Stimulated activated naive B cell treated with anti-CD40 and anti-IgM and Interleukin-4, amounts not matched to agents 10 μg/mL and 1 μg/mL and 100 μg/mL, for 72 hours (primary cell): ENCODE measurements at regions not wholly inside any gene's neighbourhood (a gene's known extent, or its start where the extent isn't known, plus 50 kb on each side); places are given as distances from the start of the nearest gene placed in this dataset.
"Not testable (repeated sequence)": the region's sequence is repeated elsewhere in the genome, so short reads cannot be mapped to it uniquely, and the experiment has no call there.

Experiments
- ATAC-seq, 2 donors: fragments of 150-1000 bp; cut with Tn5 transposase; replicated peaks; 2 replicates each; pipeline ENCODE4 v1.10.0; 2021; ENCODE audit warnings: moderate library complexity in 1 of 2
- DNase-seq: peaks from one replicate; pipeline ENCODE4 v3.0.0; 2021
- H3K27ac Mint-ChIP-seq: one replicate; pipeline ENCODE4 v1.8.0; 2022; ENCODE audit warnings: mild to moderate bottlenecking, mixed read lengths
- H3K27me3 Mint-ChIP-seq, 2 donors: one replicate each; pipeline ENCODE4 v1.8.0; 2022; ENCODE audit warnings: mixed read lengths in 2 of 2
- H3K36me3 Mint-ChIP-seq, 2 donors: one replicate each; pipeline ENCODE4 v1.8.0; 2022; ENCODE audit warnings: mixed read lengths in 2 of 2, mild to moderate bottlenecking in 1 of 2
- H3K4me1 Mint-ChIP-seq, 2 donors: one replicate each; pipeline ENCODE4 v1.8.0; 2022; ENCODE audit warnings: mixed read lengths in 2 of 2, mild to moderate bottlenecking in 1 of 2
- H3K4me3 Mint-ChIP-seq, 2 donors: one replicate each; pipeline ENCODE4 v1.8.0; 2022; ENCODE audit warnings: mild to moderate bottlenecking in 2 of 2, mixed read lengths in 2 of 2, moderate library complexity in 1 of 2
- H3K9me3 Mint-ChIP-seq, 2 donors: one replicate each; pipeline ENCODE4 v1.8.0; 2022; ENCODE audit warnings: mixed read lengths in 2 of 2, mild to moderate bottlenecking in 1 of 2

DNA sequence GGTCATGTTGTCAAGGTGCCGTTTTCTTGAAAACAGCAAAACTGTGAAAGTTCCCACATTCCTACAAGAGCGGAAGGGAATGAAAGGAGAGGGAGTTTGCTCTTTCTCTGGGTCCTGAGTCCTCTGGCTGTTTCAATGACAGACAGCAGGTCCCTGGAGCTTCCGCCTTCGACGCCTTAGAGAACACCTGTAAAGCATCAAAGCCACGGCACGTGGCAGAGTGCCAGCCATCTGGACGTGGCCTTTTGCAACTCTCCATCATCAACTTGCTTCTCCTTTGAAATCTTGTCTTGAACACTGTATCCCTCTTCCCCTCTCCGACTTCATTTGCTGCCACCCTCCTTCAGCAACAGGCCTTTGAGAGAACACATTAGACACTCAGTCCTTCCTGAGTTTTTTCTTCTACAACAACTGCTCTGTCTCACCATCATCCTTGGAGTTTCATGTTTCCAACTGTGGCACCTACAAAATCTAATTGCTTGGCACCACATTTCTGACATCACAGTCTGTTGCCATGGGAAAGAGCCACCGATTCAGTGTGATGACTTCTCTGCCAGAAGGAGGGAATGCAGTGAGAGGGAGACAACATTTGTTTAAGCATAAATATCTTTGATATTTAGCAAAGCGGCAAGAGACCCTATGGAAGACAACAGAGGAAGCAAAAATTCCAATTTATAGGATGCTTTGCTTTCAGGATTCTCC lies 204.9 kb upstream of the PTER start:
- ATAC-seq (no peak), DNase-seq (no peak)
- H3K36me3 Mint-ChIP-seq: no peaks in the 10 kb centered on the region
- peaks cover 3 to 6% of the 10 kb centered on the region in 2 donors for H3K9me3 Mint-ChIP-seq
- no peaks in the 10 kb centered on the region for H3K27me3 Mint-ChIP-seq
- no peaks in the 10 kb centered on the region for H3K4me1 Mint-ChIP-seq
- H3K27ac Mint-ChIP-seq: no peak overlapping the region
- no peak overlapping the region for H3K4me3 Mint-ChIP-seq

DNA sequence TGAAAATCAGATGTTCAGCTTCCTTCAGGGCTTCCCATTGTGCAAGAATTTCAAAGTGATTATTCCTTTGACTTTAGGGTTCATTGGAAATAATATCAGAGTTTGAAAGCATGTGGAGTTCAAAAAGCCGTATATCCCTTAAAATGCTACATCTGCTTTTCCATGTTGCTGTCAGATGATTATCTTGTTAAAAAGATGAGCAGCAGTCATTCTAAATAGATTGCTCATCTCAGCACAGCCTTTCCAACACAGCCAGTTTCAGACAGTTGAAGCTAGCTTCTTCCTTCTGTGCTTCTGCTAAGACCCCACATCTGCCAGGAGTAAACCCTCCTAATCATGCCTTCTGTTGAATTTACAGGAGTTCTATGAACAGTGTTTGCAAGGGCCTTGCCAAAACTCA lies 204.4 kb upstream of the PTER start:
- Mint-ChIP-seq H3K4me1 (no peaks in the 10 kb centered on the region), H3K27ac (no peak overlapping the region), H3K4me3 (no peak overlapping the region), H3K36me3 (no peaks in the 10 kb centered on the region), H3K27me3 (no peaks in the 10 kb centered on the region), H3K9me3 (peaks cover under 1 to 2% of the 10 kb centered on the region in 2 donors)
- DNase-seq (no peak), ATAC-seq (no peak)

DNA sequence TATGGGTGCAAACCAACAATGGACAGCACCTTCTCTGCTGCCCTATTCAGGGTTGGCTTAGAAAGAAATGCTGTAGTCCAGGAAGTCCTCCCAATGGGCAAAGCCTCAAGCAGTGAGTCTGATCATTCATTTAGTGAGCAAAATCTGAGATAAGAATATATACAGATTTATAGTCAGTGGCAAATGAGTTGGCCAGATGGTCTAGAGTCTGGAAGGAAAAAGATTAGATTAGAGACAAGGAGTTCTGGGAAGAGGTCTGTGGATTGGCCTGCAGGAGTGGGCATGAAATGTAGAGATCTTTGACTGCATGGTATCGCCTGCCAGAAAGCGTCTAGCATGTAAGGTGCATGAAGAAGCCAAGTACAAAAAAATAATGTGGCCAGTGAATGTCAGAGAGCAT lies 201.9 kb upstream of the PTER start:
- no peak overlapping the region for H3K27ac Mint-ChIP-seq
- no peaks in the 10 kb centered on the region for H3K36me3 Mint-ChIP-seq
- peaks cover 2 to 8% of the 10 kb centered on the region in 2 donors for H3K9me3 Mint-ChIP-seq
- ATAC-seq (no peak), DNase-seq (no peak)
- no peaks in the 10 kb centered on the region for H3K27me3 Mint-ChIP-seq
- H3K4me1 Mint-ChIP-seq: no peaks in the 10 kb centered on the region
- no peak overlapping the region for H3K4me3 Mint-ChIP-seq

DNA sequence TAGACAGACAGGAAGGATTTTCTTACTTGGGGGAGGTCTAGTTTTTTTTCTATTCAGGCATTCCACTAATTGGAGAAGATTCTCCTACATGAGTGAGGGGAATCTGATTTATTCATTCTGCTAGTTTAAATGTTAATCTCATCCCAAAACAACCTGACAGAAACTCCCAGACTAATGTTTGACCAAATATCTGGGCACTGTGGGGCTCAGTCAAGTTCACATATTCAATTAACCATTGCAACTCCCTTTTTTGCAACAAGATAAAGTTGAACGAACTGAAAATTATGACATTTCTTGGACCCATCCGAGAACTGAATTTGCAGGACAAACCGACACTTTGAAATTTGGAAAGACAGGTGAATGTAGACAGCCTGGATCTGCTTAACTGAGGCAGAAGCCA lies 194.4 kb upstream of the PTER start:
- Mint-ChIP-seq H3K4me1 (no peaks in the 10 kb centered on the region), H3K27ac (no peak overlapping the region), H3K27me3 (no peaks in the 10 kb centered on the region), H3K4me3 (no peak overlapping the region), H3K9me3 (peaks cover 8% of the 10 kb centered on the region in 2 donors), H3K36me3 (no peaks in the 10 kb centered on the region)
- DNase-seq (no peak), ATAC-seq (no peak)

DNA sequence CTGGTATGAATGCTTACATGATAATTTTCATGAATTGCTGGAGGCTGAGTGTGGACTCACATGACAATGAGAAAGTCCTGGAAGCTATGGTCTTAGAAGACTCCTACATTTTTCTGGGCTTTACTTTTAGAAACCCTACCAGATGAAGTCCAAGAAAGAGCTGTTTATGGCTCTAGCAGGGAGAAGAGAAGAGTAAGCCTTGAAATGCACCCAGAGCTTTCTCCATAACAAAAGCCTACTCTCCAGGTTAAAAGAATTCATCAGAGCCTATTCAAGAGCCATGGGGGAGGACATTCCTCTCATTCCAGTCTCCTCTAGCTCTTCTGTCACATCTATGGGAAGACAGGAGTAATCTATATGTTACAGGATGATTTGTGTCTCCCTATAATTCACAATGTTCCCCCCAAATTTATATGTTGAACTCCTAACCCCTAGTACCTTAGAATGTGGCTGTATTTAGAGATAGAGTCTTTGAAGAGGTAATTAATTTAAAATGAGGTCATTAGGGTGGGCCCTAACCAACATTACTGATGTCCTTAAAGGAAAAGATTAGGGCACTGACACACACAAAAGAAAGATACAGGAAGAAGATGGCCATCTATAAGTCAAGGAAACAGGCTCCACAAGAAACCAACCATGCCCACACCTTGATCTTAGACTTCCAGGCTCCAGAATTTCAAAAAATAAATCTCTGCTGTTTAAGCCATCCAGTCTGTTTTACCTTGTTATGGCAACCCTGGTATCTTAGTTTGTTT lies 193.8 kb upstream of the PTER start:
- Mint-ChIP-seq H3K4me3 (no peak overlapping the region), H3K36me3 (no peaks in the 10 kb centered on the region), H3K4me1 (no peaks in the 10 kb centered on the region), H3K9me3 (peaks cover 8 to 9% of the 10 kb centered on the region in 2 donors), H3K27me3 (no peaks in the 10 kb centered on the region), H3K27ac (no peak overlapping the region)
- ATAC-seq (no peak), DNase-seq (no peak)

DNA sequence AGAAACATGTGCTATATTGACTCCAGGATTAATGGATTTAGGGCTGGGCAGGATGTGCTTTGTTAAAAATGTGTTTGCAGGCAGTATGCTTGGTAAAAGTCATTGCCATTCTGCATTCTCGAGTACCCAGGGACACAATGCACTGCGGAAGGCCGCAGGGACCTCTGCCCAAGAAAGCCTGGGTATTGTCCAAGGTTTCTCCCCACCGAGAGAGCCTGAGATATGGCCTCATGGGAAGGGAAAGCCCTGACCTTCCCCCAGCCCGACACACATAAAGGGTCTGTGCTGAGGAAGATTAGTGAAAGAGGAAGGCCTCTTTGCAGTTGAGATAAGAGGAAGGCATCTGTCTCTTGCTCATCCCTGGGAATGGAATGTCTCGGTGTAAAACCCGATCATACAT lies 186.7 kb upstream of the PTER start:
- not testable (repeated sequence) for H3K4me3 Mint-ChIP-seq, H3K27me3 Mint-ChIP-seq, ATAC-seq, H3K36me3 Mint-ChIP-seq, H3K27ac Mint-ChIP-seq, DNase-seq, H3K4me1 Mint-ChIP-seq, H3K9me3 Mint-ChIP-seq

DNA sequence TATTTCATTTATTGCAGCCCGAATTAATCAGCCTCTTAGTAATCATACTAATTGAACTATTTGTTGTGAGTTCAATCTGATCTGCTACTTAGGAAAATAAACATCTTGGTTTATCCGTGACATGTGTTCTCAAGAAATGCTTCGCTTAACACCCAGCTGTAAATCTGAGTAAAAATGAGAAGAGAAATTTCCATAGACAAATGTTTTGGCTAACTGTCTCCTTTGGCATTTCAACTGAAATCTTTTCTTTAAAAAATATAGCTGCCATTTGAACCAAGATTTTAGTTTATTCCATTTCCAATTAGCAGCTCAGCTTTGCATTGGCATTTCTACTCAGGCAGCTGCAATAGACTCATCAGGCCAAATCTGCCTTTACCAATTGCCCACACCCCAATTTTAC lies 180.5 kb upstream of the PTER start:
- Mint-ChIP-seq H3K27ac (no peak overlapping the region), H3K9me3 (peaks cover 4 to 8% of the 10 kb centered on the region in 2 donors), H3K36me3 (no peaks in the 10 kb centered on the region), H3K4me3 (no peak overlapping the region), H3K4me1 (no peaks in the 10 kb centered on the region), H3K27me3 (no peaks in the 10 kb centered on the region)
- DNase-seq (no peak), ATAC-seq (no peak)

DNA sequence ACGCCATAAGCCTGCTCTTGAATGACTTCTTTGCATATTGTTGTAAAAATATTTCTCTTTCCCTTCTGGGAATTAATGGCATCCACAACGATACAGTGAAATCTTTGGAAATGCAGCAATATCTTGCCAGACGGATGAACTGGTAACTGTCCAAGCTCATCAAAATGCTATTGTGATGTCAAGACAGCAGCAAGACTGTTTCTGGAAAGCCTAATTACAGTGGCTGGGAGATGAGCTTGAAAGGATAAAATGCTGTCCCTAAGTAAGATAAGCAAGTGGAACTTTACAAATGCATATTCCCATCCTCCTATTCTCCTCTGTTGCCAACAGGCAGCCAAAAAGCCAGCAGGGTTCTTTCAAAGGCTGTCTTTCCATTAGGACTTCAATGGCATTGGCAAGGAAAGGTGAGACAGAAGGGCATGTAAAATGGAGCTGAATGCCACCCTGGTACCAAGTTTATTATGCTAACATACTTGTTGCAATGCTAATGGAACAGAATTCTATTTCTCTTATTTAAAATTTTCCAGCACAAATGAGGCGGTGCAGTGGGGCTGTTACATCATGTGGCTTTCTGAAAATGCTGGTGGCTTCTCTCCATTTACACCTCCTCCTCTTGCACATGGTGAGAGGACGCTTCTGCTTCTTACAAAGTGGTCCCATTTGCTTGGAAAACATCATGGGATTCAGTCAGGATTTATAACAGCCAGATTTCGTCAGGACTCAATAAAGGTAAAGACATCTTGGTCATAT lies 178.3 kb upstream of the PTER start:
- no peaks in the 10 kb centered on the region for H3K36me3 Mint-ChIP-seq
- no peaks in the 10 kb centered on the region for H3K4me1 Mint-ChIP-seq
- ATAC-seq (no peak), DNase-seq (no peak)
- H3K27ac Mint-ChIP-seq: no peak overlapping the region
- H3K9me3 Mint-ChIP-seq: peaks cover 1 to 8% of the 10 kb centered on the region in 2 donors
- no peak overlapping the region for H3K4me3 Mint-ChIP-seq
- H3K27me3 Mint-ChIP-seq: no peaks in the 10 kb centered on the region

DNA sequence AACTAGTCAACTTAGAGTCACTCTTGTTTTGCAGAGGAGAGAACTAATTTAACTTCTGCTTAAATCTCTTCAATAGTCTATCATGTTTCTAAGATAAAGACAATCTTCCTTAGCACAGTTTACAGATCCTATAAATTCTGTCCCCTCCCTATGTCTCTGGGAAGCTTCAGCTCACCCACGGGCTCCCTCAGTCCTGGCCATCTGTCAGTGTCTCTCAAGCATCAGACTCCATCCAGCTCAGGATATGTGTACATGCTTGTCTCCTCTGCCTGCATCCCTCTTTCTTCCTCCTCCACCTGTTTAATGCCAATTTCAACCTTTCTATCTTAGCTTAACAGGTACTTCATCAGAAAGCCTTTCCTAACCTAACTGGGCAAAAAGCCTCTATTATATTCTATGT lies 177.1 kb upstream of the PTER start:
- Mint-ChIP-seq H3K4me1 (no peaks in the 10 kb centered on the region), H3K27ac (no peak overlapping the region), H3K36me3 (no peaks in the 10 kb centered on the region), H3K27me3 (no peaks in the 10 kb centered on the region), H3K9me3 (peaks cover 0 to 8% of the 10 kb centered on the region in 2 donors), H3K4me3 (no peak overlapping the region)
- ATAC-seq (no peak), DNase-seq (no peak)

DNA sequence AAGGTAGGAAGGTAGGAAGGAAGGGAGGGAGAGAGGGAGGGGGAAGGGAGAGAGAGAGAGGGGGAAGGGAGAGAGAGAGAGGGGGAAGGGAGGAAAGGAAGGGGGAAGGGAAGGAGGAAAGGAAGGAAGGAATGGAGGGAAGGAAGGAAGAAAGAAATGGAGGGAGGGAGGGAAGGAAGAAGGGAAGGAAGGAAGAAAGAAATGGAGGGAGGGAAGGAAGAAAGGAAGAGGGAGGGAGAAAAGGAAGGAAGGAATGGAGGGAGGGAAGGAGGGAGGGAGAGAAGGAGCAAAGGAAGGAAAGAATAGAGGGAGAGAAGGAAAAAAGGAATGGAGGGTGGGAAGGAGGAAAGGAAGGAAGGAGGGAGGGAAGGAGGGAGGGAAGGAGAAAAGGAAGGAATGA lies 176.4 kb upstream of the PTER start:
- H3K27me3 Mint-ChIP-seq: no peaks in the 10 kb centered on the region
- DNase-seq (no peak), ATAC-seq (no peak)
- H3K9me3 Mint-ChIP-seq: peaks cover 0 to 8% of the 10 kb centered on the region in 2 donors
- H3K4me3 Mint-ChIP-seq: no peak overlapping the region
- H3K36me3 Mint-ChIP-seq: no peaks in the 10 kb centered on the region
- no peaks in the 10 kb centered on the region for H3K4me1 Mint-ChIP-seq
- H3K27ac Mint-ChIP-seq: no peak overlapping the region

DNA sequence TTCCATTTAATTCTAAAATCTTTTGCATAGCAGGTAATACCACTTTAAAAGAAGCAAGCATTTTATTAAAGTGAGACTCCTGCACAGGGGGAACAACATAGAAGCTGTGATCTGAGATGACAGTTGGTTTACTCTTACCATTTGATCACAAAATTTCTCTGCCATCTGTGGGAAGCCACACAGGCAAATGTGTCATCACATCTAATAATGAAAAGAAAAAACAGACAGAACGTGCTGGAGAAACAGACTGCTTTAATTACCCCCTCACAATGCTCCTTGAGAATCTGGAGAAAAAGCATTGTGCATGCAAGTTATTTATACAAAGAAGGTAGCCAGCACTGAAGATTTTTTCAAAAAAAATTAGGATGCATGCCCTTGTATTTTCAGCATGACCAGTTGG lies 165.2 kb upstream of the PTER start:
- no peaks in the 10 kb centered on the region for H3K36me3 Mint-ChIP-seq
- ATAC-seq (no peak), DNase-seq (no peak)
- no peak overlapping the region for H3K4me3 Mint-ChIP-seq
- H3K27ac Mint-ChIP-seq: no peak overlapping the region
- no peaks in the 10 kb centered on the region for H3K27me3 Mint-ChIP-seq
- H3K9me3 Mint-ChIP-seq: no peaks in the 10 kb centered on the region
- H3K4me1 Mint-ChIP-seq: no peaks in the 10 kb centered on the region

DNA sequence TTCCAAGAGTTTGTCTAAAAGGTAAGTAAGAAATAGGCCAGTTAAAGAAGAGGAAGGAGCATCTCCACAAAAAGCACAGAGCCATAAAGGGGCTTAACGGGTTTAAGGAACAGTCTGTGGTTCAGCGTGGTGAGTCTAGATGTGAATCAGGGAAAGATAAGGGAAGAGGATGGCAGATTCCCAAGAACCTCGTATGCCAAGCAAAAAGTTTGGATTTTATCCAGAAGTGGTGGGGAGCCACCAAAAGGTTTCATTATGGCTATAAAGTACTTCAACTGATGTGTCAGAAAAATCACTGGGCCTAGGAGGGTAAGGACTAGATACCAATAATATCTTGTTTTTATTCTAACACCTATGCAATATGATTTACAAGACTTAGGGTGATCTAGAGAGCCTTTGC lies 161.9 kb upstream of the PTER start:
- Mint-ChIP-seq H3K9me3 (peaks cover 0 to 8% of the 10 kb centered on the region in 2 donors), H3K4me3 (no peak overlapping the region), H3K27me3 (no peaks in the 10 kb centered on the region), H3K4me1 (no peaks in the 10 kb centered on the region), H3K27ac (no peak overlapping the region), H3K36me3 (no peaks in the 10 kb centered on the region)
- DNase-seq: no peak
- no peak for ATAC-seq

DNA sequence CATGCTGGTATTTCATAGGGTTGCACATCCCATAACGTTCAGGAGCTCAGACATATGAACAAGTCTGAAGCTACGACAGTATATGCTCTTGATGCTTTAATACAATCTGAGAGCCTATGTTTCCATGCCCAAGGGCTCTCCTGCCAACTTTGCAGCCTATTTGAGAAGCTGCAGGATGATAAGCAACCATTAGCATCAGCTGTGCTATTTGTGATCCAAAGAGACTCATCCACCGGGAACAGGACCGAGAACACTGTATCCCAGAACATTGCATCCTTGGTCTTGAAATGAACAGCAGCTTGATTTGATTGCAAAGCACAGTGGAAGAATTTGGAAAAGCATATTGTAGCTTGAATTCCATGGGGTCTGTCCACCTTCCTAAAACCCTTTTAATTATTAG lies 156.2 kb upstream of the PTER start:
- H3K27ac Mint-ChIP-seq: no peak overlapping the region
- DNase-seq (no peak), ATAC-seq (no peak)
- no peaks in the 10 kb centered on the region for H3K27me3 Mint-ChIP-seq
- no peaks in the 10 kb centered on the region for H3K4me1 Mint-ChIP-seq
- H3K4me3 Mint-ChIP-seq: no peak overlapping the region
- peaks cover 4 to 9% of the 10 kb centered on the region in 2 donors for H3K9me3 Mint-ChIP-seq
- H3K36me3 Mint-ChIP-seq: no peaks in the 10 kb centered on the region

DNA sequence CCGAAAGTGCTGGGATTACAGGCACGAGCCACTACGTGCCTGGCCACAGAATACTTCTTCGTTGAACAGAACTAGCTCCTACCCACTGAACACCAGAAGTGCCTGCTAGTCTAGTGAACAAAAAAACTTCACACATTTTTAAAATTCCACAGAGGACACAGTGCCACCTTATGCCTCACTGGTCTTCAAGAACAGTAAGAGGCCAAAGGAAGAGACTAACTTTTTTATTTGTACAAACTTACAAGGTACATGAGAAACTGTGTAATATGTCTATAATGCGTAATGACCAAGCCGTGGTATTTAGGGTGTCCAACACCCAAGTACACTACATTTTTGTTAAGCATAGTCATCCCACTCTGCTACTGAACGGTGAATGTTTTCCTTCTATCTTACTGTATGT lies 144.4 kb upstream of the PTER start:
- no peak overlapping the region for H3K4me3 Mint-ChIP-seq
- H3K36me3 Mint-ChIP-seq: no peaks in the 10 kb centered on the region
- H3K9me3 Mint-ChIP-seq: peaks cover 3 to 5% of the 10 kb centered on the region in 2 donors
- no peaks in the 10 kb centered on the region for H3K4me1 Mint-ChIP-seq
- no peaks in the 10 kb centered on the region for H3K27me3 Mint-ChIP-seq
- H3K27ac Mint-ChIP-seq: no peak overlapping the region
- ATAC-seq (no peak), DNase-seq (no peak)

DNA sequence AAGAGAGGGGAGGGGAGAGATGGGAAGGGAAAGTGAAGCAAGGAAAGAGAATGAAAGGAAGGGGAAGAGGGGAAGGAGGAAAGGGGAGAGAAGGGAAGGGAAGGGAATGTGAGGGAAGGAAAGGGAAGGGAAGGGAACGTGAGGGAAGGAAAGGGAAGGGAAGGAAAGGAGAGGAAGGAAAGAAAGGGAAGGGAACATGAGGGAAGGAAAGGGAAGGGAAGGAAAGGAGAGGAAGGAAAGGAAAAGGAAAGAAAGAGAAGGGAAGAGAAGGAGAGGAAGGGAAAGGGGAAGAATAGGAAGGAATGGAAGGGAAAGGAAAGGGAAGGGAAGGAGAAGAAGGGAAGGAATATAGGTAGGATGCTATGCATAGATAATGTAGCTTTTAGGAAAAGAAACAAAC lies 139.7 kb upstream of the PTER start:
- Mint-ChIP-seq H3K36me3 (no peaks in the 10 kb centered on the region), H3K9me3 (peaks cover 2 to 3% of the 10 kb centered on the region in 2 donors), H3K4me3 (no peak overlapping the region), H3K4me1 (no peaks in the 10 kb centered on the region), H3K27ac (no peak overlapping the region), H3K27me3 (no peaks in the 10 kb centered on the region)
- no peak for DNase-seq
- no peak for ATAC-seq
